ENCODE measurements at regions not wholly inside any gene's neighbourhood (a gene's known extent, or its start where the extent isn't known, plus 50 kb on each side); places are given as distances from the start of the nearest gene placed in this dataset.

GRCh38 chrX:1874416-1874815 is 259.6 kb downstream of the ASMT start:
- POLR2A ChIA-PET (ENCODE audit: low non-redundant PET) = no interaction called here

DNA sequence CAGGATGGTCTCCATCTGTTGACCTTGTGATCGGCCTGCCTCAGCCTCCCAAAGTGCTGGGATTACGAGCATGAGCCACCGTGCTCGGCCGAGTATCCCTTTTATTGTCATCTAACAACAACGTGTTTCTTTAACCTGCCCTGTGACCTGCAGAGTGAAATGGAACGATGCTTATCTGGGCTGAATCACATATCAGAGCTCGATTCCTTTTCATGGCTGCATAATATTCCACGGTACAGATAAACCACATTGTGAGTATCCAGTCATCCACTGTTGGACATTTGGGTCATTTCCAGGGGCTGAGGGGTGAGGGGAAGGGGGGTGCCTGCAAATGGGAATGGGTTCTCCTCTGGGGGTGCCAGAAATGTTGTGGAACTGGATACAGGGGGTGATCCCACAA is 260.0 kb downstream of the ASMT start:
- H3K27me3 ChIP-seq (replicated peaks; ENCODE audit: insufficient read depth, low read depth, low read length, poor library complexity) = no peaks in the 10 kb centered on the region
- H3K4me1 ChIP-seq (ENCODE audit: insufficient read depth, low read length, poor library complexity, severe bottlenecking) = no peaks in the 10 kb centered on the region
- no peaks in the 10 kb centered on the region for H3K36me3 ChIP-seq (ENCODE audit: insufficient read depth, low read length, poor library complexity, severe bottlenecking)
- ChIA-PET POLR2A (ENCODE audit: low non-redundant PET) (no interaction called here), CTCF (no interaction called here)
- no peak for DNase-seq (ENCODE audit: low spot score)
- intact Hi-C loops (cut with micrococcal nuclease; ENCODE audit: unreplicated experiment) = no loop called here
- H3K27ac ChIP-seq (ENCODE audit: low read depth, low read length, poor library complexity, severe bottlenecking) = no peak overlapping the region
- TF ChIP-seq, protein P1, sequence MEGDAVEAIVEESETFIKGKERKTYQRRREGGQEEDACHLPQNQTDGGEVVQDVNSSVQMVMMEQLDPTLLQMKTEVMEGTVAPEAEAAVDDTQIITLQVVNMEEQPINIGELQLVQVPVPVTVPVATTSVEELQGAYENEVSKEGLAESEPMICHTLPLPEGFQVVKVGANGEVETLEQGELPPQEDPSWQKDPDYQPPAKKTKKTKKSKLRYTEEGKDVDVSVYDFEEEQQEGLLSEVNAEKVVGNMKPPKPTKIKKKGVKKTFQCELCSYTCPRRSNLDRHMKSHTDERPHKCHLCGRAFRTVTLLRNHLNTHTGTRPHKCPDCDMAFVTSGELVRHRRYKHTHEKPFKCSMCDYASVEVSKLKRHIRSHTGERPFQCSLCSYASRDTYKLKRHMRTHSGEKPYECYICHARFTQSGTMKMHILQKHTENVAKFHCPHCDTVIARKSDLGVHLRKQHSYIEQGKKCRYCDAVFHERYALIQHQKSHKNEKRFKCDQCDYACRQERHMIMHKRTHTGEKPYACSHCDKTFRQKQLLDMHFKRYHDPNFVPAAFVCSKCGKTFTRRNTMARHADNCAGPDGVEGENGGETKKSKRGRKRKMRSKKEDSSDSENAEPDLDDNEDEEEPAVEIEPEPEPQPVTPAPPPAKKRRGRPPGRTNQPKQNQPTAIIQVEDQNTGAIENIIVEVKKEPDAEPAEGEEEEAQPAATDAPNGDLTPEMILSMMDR (conservative IDR thresholded peaks at IDR 0.05; ENCODE audit: low read depth, low read length) = no peak
- TF ChIP-seq EZH2 (IDR thresholded peaks at IDR 0.05; ENCODE audit: borderline replicate concordance, low read depth, low read length, poor library complexity, severe bottlenecking) = no peak
- no peak overlapping the region for H3K4me3 ChIP-seq (ENCODE audit: low read depth, low read length, poor library complexity, severe bottlenecking)
- H3K9me3 ChIP-seq (ENCODE audit: low read depth, low read length, poor library complexity, severe bottlenecking) = no peaks in the 10 kb centered on the region
- no TSS peak for BruUV-seq (replicated peaks)

More at GRCh38 chrX:1874416-1874815, 259.6 kb downstream of the ASMT start:
- intact Hi-C loops (cut with micrococcal nuclease; ENCODE audit: unreplicated experiment) = no loop called here
- Histone ChIP-seq H3K9me3 (ENCODE audit: low read depth, low read length, poor library complexity, severe bottlenecking) (no peaks in the 10 kb centered on the region), H3K27me3 (replicated peaks; ENCODE audit: insufficient read depth, low read depth, low read length, poor library complexity) (no peaks in the 10 kb centered on the region), H3K36me3 (ENCODE audit: insufficient read depth, low read length, poor library complexity, severe bottlenecking) (no peaks in the 10 kb centered on the region), H3K4me1 (ENCODE audit: insufficient read depth, low read length, poor library complexity, severe bottlenecking) (no peaks in the 10 kb centered on the region), H3K27ac (ENCODE audit: low read depth, low read length, poor library complexity, severe bottlenecking) (no peak overlapping the region), H3K4me3 (ENCODE audit: low read depth, low read length, poor library complexity, severe bottlenecking) (no peak overlapping the region)
- no TSS peak for BruUV-seq (replicated peaks)
- CTCF ChIA-PET = no interaction called here
- DNase-seq (ENCODE audit: low spot score) = no peak
- TF ChIP-seq EZH2 (IDR thresholded peaks at IDR 0.05; ENCODE audit: borderline replicate concordance, low read depth, low read length, poor library complexity, severe bottlenecking) = no peak
- TF ChIP-seq, protein P1 (conservative IDR thresholded peaks at IDR 0.05; ENCODE audit: low read depth, low read length) = no peak

DNA sequence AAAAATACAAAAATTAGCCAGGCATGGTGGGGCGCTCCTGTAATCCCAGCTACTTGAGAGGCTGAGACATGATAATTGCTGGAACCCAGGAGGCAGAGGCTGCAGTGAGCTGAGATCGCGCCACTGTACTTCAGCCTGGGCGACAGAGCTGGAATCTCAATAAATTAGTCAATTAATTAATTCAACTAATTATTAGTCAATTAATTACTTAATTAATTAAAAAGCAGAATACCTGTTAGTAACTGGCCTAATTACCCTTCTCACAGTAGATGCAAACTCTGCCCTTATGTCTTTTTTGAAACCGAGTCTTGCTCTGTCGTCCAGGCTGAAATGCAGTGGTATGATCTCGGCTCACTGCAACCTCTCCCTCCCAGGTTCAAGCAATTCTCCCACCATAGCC is 261.2 kb downstream of the ASMT start:
- H3K4me3 ChIP-seq (ENCODE audit: low read depth, low read length, poor library complexity, severe bottlenecking) = no peak overlapping the region
- POLR2A ChIA-PET (ENCODE audit: low non-redundant PET) = no interaction called here
- TF ChIP-seq EZH2 (IDR thresholded peaks at IDR 0.05; ENCODE audit: borderline replicate concordance, low read depth, low read length, poor library complexity, severe bottlenecking) = no peak
- TF ChIP-seq, protein P1 (conservative IDR thresholded peaks at IDR 0.05; ENCODE audit: low read depth, low read length) = no peak
- no peaks in the 10 kb centered on the region for H3K36me3 ChIP-seq (ENCODE audit: insufficient read depth, low read length, poor library complexity, severe bottlenecking)
- no peaks in the 10 kb centered on the region for H3K4me1 ChIP-seq (ENCODE audit: insufficient read depth, low read length, poor library complexity, severe bottlenecking)
- H3K27ac ChIP-seq (ENCODE audit: low read depth, low read length, poor library complexity, severe bottlenecking) = no peak overlapping the region
- CTCF ChIA-PET = no interaction called here
- no TSS peak for BruUV-seq (replicated peaks)
- no peaks in the 10 kb centered on the region for H3K9me3 ChIP-seq (ENCODE audit: low read depth, low read length, poor library complexity, severe bottlenecking)
- no peaks in the 10 kb centered on the region for H3K27me3 ChIP-seq (replicated peaks; ENCODE audit: insufficient read depth, low read depth, low read length, poor library complexity)
- DNase-seq (ENCODE audit: low spot score) = no peak
- intact Hi-C loops (cut with micrococcal nuclease; ENCODE audit: unreplicated experiment) = no loop called here
